ENCODE measurements at regions not wholly inside any gene's neighbourhood (a gene's known extent, or its start where the extent isn't known, plus 50 kb on each side); places are given as distances from the start of the nearest gene placed in this dataset.
"Not testable (repeated sequence)": the region's sequence is repeated elsewhere in the genome, so short reads cannot be mapped to it uniquely, and the experiment has no call there.

DNA sequence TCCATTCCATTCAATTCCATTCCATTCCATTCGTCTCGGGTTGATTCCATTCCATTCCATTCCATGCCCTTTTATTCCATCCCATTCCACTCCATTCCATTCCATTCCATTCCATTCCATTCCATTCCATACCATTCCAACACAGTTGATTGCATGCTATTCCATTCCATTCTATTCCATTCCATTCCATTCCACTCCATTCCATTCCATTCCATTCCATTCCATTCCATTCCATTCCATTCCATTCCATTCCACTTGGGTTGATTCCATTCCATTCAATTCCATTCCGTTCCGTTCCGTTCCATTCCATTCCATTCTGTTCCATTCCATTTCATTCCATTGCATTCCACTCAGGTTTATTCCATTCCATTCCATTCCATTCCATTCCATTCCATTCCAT, 143.3 kb downstream of the CWH43 start:
- H3K27ac Mint-ChIP-seq; CTCF ChIA-PET; DNase-seq; H3K4me3 ChIP-seq (ENCODE audit: control extremely low read depth in 1 of 5, extremely low read depth in 1 of 5, insufficient read depth in 1 of 5, low read depth in 2 of 5, low read length in 4 of 5); H3K4me3 Mint-ChIP-seq; POLR2A ChIA-PET; H3K9me3 ChIP-seq (ENCODE audit: control extremely low read depth in 1 of 3, control insufficient read depth in 2 of 3, insufficient read depth in 1 of 3, low read length in 2 of 3); intact Hi-C loops (cut with micrococcal nuclease); H3K27ac ChIP-seq (ENCODE audit: low read length in 2 of 2); H3K79me2 ChIP-seq (ENCODE audit: control insufficient read depth, insufficient read depth, low read length); ATAC-seq (ENCODE audit: low read depth); H3K4me1 Mint-ChIP-seq; H3K4me1 ChIP-seq (ENCODE audit: control insufficient read depth in 2 of 2, insufficient read depth in 2 of 2, low read length in 2 of 2); H3K9ac ChIP-seq (ENCODE audit: low read length); H4K20me1 ChIP-seq (ENCODE audit: control insufficient read depth, insufficient read depth, low read length, poor library complexity, severe bottlenecking); H2AFZ ChIP-seq (ENCODE audit: insufficient read depth, low read depth, low read length, poor library complexity, severe bottlenecking); H3K27me3 Mint-ChIP-seq; H3K9me3 Mint-ChIP-seq (ENCODE audit: insufficient read depth); H3K4me2 ChIP-seq (replicated peaks; ENCODE audit: low read depth, low read length, poor library complexity, severe bottlenecking); H3K27me3 ChIP-seq (replicated peaks in 1 of 4; ENCODE audit: control extremely low read depth in 1 of 4, control insufficient read depth in 3 of 4, insufficient read depth in 4 of 4, low read length in 3 of 4); H3K36me3 ChIP-seq (replicated peaks in 1 of 2; ENCODE audit: control extremely low read depth in 1 of 2, control insufficient read depth in 1 of 2, extremely low read depth in 1 of 2, insufficient read depth in 2 of 2, low read length in 1 of 2): not testable (repeated sequence)
- no CpG with 5 or more reads among the region's 5 CpGs for WGBS (ENCODE audit: insufficient coverage)

DNA sequence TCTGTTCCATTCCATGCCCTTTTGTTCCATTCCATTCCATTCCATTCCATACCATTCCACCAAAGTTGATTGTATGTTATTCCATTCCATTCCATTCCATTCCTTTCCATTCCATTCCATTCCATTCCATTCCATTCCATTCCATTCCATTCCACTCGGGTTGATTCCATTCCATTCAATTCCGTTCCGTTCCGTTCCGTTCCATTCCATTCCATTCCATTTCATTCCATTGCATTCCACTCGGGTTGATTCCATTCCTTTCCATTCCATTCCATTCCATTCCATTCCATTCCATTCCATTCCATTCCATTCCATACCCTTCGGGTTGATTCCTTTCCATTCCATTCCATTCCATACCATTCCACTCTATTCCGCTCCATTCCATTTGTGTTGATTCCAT, 143.8 kb downstream of the CWH43 start:
- H3K27ac ChIP-seq (ENCODE audit: low read length in 2 of 2); H3K4me3 ChIP-seq (ENCODE audit: control extremely low read depth in 1 of 5, extremely low read depth in 1 of 5, insufficient read depth in 1 of 5, low read depth in 2 of 5, low read length in 4 of 5); H2AFZ ChIP-seq (ENCODE audit: insufficient read depth, low read depth, low read length, poor library complexity, severe bottlenecking); intact Hi-C loops (cut with micrococcal nuclease); H4K20me1 ChIP-seq (ENCODE audit: control insufficient read depth, insufficient read depth, low read length, poor library complexity, severe bottlenecking); H3K27ac Mint-ChIP-seq; POLR2A ChIA-PET; H3K4me1 Mint-ChIP-seq; CTCF ChIA-PET; H3K79me2 ChIP-seq (ENCODE audit: control insufficient read depth, insufficient read depth, low read length); ATAC-seq (ENCODE audit: low read depth); H3K36me3 ChIP-seq (replicated peaks in 1 of 2; ENCODE audit: control extremely low read depth in 1 of 2, control insufficient read depth in 1 of 2, extremely low read depth in 1 of 2, insufficient read depth in 2 of 2, low read length in 1 of 2); H3K27me3 Mint-ChIP-seq; H3K9me3 Mint-ChIP-seq (ENCODE audit: insufficient read depth); H3K4me1 ChIP-seq (ENCODE audit: control insufficient read depth in 2 of 2, insufficient read depth in 2 of 2, low read length in 2 of 2); H3K27me3 ChIP-seq (replicated peaks in 1 of 4; ENCODE audit: control extremely low read depth in 1 of 4, control insufficient read depth in 3 of 4, insufficient read depth in 4 of 4, low read length in 3 of 4); DNase-seq; H3K4me2 ChIP-seq (replicated peaks; ENCODE audit: low read depth, low read length, poor library complexity, severe bottlenecking); H3K9ac ChIP-seq (ENCODE audit: low read length); H3K4me3 Mint-ChIP-seq; H3K9me3 ChIP-seq (ENCODE audit: control extremely low read depth in 1 of 3, control insufficient read depth in 2 of 3, insufficient read depth in 1 of 3, low read length in 2 of 3): not testable (repeated sequence)
- WGBS (ENCODE audit: insufficient coverage), result no CpG with 5 or more reads among the region's 8 CpGs

DNA sequence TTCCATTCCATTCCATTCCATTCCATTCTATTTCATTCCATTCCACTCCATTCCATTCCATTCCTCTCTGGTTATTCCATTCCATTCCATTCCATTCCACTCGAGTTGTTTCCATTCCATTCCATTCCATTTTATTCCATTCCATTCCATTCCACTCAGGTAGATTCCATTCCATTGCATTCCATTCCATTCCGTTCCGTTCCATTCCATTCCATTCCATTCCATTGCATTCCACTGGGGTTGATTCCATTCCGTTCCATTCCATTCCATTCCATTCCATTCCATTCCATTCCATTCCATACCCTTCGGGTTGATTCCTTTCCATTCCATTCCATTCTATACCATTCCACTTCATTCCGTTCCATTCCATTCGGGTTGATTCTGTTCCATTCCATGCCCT, 144.6 kb downstream of the CWH43 start:
- H3K4me3 Mint-ChIP-seq; DNase-seq; H3K9ac ChIP-seq (ENCODE audit: low read length); CTCF ChIA-PET; H3K27ac ChIP-seq (ENCODE audit: low read length in 2 of 2); H3K9me3 ChIP-seq (ENCODE audit: control extremely low read depth in 1 of 3, control insufficient read depth in 2 of 3, insufficient read depth in 1 of 3, low read length in 2 of 3); H3K27me3 ChIP-seq (replicated peaks in 1 of 4; ENCODE audit: control extremely low read depth in 1 of 4, control insufficient read depth in 3 of 4, insufficient read depth in 4 of 4, low read length in 3 of 4); H3K27me3 Mint-ChIP-seq; H3K4me1 ChIP-seq (ENCODE audit: control insufficient read depth in 2 of 2, insufficient read depth in 2 of 2, low read length in 2 of 2); H3K36me3 ChIP-seq (replicated peaks in 1 of 2; ENCODE audit: control extremely low read depth in 1 of 2, control insufficient read depth in 1 of 2, extremely low read depth in 1 of 2, insufficient read depth in 2 of 2, low read length in 1 of 2); H4K20me1 ChIP-seq (ENCODE audit: control insufficient read depth, insufficient read depth, low read length, poor library complexity, severe bottlenecking); H3K4me2 ChIP-seq (replicated peaks; ENCODE audit: low read depth, low read length, poor library complexity, severe bottlenecking); H3K27ac Mint-ChIP-seq; H3K4me1 Mint-ChIP-seq; H2AFZ ChIP-seq (ENCODE audit: insufficient read depth, low read depth, low read length, poor library complexity, severe bottlenecking); intact Hi-C loops (cut with micrococcal nuclease); ATAC-seq (ENCODE audit: low read depth); H3K4me3 ChIP-seq (ENCODE audit: control extremely low read depth in 1 of 5, extremely low read depth in 1 of 5, insufficient read depth in 1 of 5, low read depth in 2 of 5, low read length in 4 of 5); H3K9me3 Mint-ChIP-seq (ENCODE audit: insufficient read depth); H3K79me2 ChIP-seq (ENCODE audit: control insufficient read depth, insufficient read depth, low read length); POLR2A ChIA-PET: not testable (repeated sequence)
- WGBS (ENCODE audit: insufficient coverage), result no CpG with 5 or more reads among the region's 7 CpGs

DNA sequence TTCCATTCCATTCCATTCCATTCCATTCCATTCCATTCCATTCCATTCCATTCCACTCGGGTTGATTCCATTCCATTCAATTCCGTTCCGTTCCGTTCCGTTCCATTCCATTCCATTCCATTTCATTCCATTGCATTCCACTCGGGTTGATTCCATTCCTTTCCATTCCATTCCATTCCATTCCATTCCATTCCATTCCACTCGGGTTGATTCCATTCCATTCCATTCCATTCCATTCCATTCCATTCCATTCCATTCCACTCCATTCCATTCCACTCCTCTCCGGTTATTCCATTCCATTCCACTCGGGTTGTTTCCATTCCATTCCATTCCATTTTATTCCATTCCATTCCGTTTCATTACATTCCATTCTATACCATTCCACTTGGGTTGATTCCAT, 151.0 kb downstream of the CWH43 start:
- CTCF ChIA-PET; H3K27ac ChIP-seq (ENCODE audit: low read length in 2 of 2); H2AFZ ChIP-seq (ENCODE audit: insufficient read depth, low read depth, low read length, poor library complexity, severe bottlenecking); H3K27me3 Mint-ChIP-seq; H3K9me3 ChIP-seq (ENCODE audit: control extremely low read depth in 1 of 3, control insufficient read depth in 2 of 3, insufficient read depth in 1 of 3, low read length in 2 of 3); H3K36me3 ChIP-seq (replicated peaks in 1 of 2; ENCODE audit: control extremely low read depth in 1 of 2, control insufficient read depth in 1 of 2, extremely low read depth in 1 of 2, insufficient read depth in 2 of 2, low read length in 1 of 2); H4K20me1 ChIP-seq (ENCODE audit: control insufficient read depth, insufficient read depth, low read length, poor library complexity, severe bottlenecking); H3K9ac ChIP-seq (ENCODE audit: low read length); H3K27me3 ChIP-seq (replicated peaks in 1 of 4; ENCODE audit: control extremely low read depth in 1 of 4, control insufficient read depth in 3 of 4, insufficient read depth in 4 of 4, low read length in 3 of 4); H3K9me3 Mint-ChIP-seq (ENCODE audit: insufficient read depth); H3K27ac Mint-ChIP-seq; H3K4me3 Mint-ChIP-seq; POLR2A ChIA-PET; H3K4me1 Mint-ChIP-seq; H3K79me2 ChIP-seq (ENCODE audit: control insufficient read depth, insufficient read depth, low read length); DNase-seq; intact Hi-C loops (cut with micrococcal nuclease); H3K4me1 ChIP-seq (ENCODE audit: control insufficient read depth in 2 of 2, insufficient read depth in 2 of 2, low read length in 2 of 2); H3K4me2 ChIP-seq (replicated peaks; ENCODE audit: low read depth, low read length, poor library complexity, severe bottlenecking); H3K4me3 ChIP-seq (ENCODE audit: control extremely low read depth in 1 of 5, extremely low read depth in 1 of 5, insufficient read depth in 1 of 5, low read depth in 2 of 5, low read length in 4 of 5); ATAC-seq (ENCODE audit: low read depth): not testable (repeated sequence)
- no CpG with 5 or more reads among the region's 10 CpGs for WGBS (ENCODE audit: insufficient coverage)
